ENCODE measurements at regions not wholly inside any gene's neighbourhood (a gene's known extent, or its start where the extent isn't known, plus 50 kb on each side); places are given as distances from the start of the nearest gene placed in this dataset.

DNA sequence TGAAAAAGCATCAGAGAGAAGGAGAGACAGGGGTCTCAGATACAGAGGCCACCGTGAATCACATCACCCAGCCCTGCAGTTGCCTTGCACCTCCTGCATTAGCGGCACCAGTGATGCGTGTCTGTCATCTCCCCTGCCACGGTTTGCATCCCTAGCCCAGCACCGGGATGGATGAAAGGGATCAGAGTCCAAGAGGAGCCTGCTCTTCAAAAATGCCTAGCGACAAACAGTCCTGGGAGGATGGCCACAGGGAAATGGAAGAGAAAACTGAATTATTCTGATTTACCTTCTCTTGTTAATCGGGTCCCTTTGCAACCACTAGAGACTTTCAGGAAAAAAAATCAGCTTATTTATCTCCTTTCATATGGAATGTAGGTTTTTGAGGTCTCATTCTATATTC, 495.6 kb upstream of the KIRREL3 start:
- Histone ChIP-seq H3K4me3 (ENCODE audit: low read depth in 2 of 2, low read length in 1 of 2) (no peak overlapping the region), H3K79me2 (ENCODE audit: insufficient read depth) (no peaks in the 10 kb centered on the region), H3K4me1 (ENCODE audit: control insufficient read depth in 1 of 2, insufficient read depth in 2 of 2, low read depth in 1 of 2, low read length in 1 of 2) (no peaks in the 10 kb centered on the region), H3K9me2 (no peaks in the 10 kb centered on the region), H3K9me3 (no peaks in the 10 kb centered on the region), H3K27ac (ENCODE audit: low read depth in 2 of 2, low read length in 1 of 2) (no peak overlapping the region), H2AFZ (ENCODE audit: low read depth) (no peak overlapping the region), H3K36me3 (replicated peaks in 1 of 2; ENCODE audit: control insufficient read depth in 1 of 2, insufficient read depth in 2 of 2, low read length in 1 of 2) (no peaks in the 10 kb centered on the region), H3K4me2 (no peak overlapping the region), H3K27me3 (ENCODE audit: insufficient read depth) (no peaks in the 10 kb centered on the region), H4K20me1 (ENCODE audit: insufficient read depth) (no peaks in the 10 kb centered on the region), H3K9ac (no peak overlapping the region), H3F3A (replicated peaks; ENCODE audit: insufficient read depth) (no peaks in the 10 kb centered on the region)
- POLR2A ChIA-PET = no interaction called here
- TF ChIP-seq TAF1 (IDR thresholded peaks at IDR 0.05; ENCODE audit: borderline replicate concordance, low read depth, low read length) (no peak), FOXJ3 (CRISPR knock-in tag; IDR thresholded peaks at IDR 0.05) (no peak), RCOR1 (IDR thresholded peaks at IDR 0.05; ENCODE audit: low read length) (no peak), SMC3 (IDR thresholded peaks at IDR 0.05; ENCODE audit: low read depth, low read length) (no peak), GATA2 (CRISPR knock-in tag; IDR thresholded peaks at IDR 0.05) (no peak)
- CTCF ChIA-PET = no interaction called here
- WGBS (ENCODE audit: low lambda C conversion rate) = 41% methylated on average over 7 of the region's 7 CpGs
- no peak for DNase-seq

DNA sequence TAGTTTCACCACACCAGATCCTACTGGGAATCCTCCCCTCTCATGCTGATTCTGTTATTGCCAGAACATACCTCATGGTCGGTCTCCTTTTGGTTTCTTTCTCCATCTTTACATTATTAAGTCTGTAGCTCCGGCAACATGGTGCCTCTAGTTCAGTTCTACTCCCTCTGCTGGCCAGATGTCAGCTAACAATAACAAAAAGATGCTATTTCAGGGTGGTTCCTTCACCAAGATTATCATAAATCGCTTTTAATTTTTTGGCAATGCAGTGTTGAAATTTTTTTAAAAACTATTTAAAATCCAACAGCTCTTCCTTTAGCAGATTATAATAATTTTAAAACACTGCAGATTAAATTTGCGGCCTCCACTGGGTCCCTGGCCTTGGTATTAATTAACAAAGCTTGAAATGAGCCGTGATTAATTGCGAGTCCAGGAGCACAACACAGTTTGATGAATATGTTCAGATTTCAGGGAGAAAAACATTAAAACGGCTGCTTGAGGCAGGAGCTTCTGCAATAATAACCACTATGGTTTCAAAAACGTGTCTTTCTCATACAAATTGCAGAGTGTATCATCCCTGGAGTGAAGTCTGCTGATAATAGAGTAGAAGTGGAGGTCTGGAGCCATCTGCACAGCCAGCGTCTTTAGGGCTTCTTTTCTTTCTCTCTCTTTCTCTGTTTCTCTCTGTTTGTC, 492.9 kb upstream of the KIRREL3 start:
- POLR2A ChIA-PET = no interaction called here
- TF ChIP-seq RAD21 (IDR thresholded peaks at IDR 0.05; ENCODE audit: low read length) (peak; percentile 67), FOSL2 (IDR thresholded peaks at IDR 0.05; ENCODE audit: borderline replicate concordance, low read depth) (no peak), SMC3 (IDR thresholded peaks at IDR 0.05; ENCODE audit: low read depth, low read length) (peak; percentile 46)
- TF ChIP-seq, protein P1, sequence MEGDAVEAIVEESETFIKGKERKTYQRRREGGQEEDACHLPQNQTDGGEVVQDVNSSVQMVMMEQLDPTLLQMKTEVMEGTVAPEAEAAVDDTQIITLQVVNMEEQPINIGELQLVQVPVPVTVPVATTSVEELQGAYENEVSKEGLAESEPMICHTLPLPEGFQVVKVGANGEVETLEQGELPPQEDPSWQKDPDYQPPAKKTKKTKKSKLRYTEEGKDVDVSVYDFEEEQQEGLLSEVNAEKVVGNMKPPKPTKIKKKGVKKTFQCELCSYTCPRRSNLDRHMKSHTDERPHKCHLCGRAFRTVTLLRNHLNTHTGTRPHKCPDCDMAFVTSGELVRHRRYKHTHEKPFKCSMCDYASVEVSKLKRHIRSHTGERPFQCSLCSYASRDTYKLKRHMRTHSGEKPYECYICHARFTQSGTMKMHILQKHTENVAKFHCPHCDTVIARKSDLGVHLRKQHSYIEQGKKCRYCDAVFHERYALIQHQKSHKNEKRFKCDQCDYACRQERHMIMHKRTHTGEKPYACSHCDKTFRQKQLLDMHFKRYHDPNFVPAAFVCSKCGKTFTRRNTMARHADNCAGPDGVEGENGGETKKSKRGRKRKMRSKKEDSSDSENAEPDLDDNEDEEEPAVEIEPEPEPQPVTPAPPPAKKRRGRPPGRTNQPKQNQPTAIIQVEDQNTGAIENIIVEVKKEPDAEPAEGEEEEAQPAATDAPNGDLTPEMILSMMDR (IDR thresholded peaks at IDR 0.05) = peak; percentile 47
- peak; percentile 34 for DNase-seq
- Histone ChIP-seq H4K20me1 (ENCODE audit: insufficient read depth) (no peaks in the 10 kb centered on the region), H3K9me3 (no peaks in the 10 kb centered on the region), H3K9ac (no peak overlapping the region), H3K79me2 (ENCODE audit: insufficient read depth) (no peaks in the 10 kb centered on the region), H3K27me3 (ENCODE audit: insufficient read depth) (no peaks in the 10 kb centered on the region), H3F3A (replicated peaks; ENCODE audit: insufficient read depth) (no peaks in the 10 kb centered on the region), H3K4me2 (no peak overlapping the region), H3K4me3 (ENCODE audit: low read depth in 2 of 2, low read length in 1 of 2) (peak overlapping the region in 1 of 2 experiments; percentile 17; a peak in 1 of 4 replicates), H3K36me3 (replicated peaks in 1 of 2; ENCODE audit: control insufficient read depth in 1 of 2, insufficient read depth in 2 of 2, low read length in 1 of 2) (no peaks in the 10 kb centered on the region), H2AFZ (ENCODE audit: low read depth) (no peak overlapping the region), H3K9me2 (no peaks in the 10 kb centered on the region), H3K27ac (ENCODE audit: low read depth in 2 of 2, low read length in 1 of 2) (no peak overlapping the region), H3K4me1 (ENCODE audit: control insufficient read depth in 1 of 2, insufficient read depth in 2 of 2, low read depth in 1 of 2, low read length in 1 of 2) (no peaks in the 10 kb centered on the region)
- 13% methylated on average over 9 of the region's 9 CpGs for WGBS (ENCODE audit: low lambda C conversion rate)
- CTCF ChIA-PET = interaction anchor here (0.6 to 2.1 kb wide), 40 partner anchors 8 to 1057 kb away, joined by 3 to 15 read pairs (median 4); no protein-coding TSS in a partner anchor

DNA sequence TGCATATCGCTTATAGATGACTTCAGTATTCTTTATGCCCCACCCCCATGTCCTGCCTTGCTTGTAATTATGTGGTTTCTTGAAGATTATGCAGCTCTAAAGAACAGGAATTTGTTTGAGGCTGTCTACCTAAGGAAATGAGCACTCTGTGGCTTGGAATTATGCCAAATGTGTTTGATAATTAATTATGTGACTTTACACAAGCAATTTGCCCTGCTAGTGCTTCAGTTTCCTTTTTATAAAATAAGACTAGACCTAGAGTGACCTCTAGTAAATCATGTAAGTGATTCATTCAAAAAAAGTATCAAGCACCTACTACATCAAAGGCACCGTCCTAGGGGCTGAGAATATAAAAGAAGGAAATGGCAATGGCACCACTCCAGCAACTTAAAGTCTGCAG, 491.5 kb upstream of the KIRREL3 start:
- Histone ChIP-seq H3K79me2 (ENCODE audit: insufficient read depth) (no peaks in the 10 kb centered on the region), H4K20me1 (ENCODE audit: insufficient read depth) (no peaks in the 10 kb centered on the region), H3K4me1 (ENCODE audit: control insufficient read depth in 1 of 2, insufficient read depth in 2 of 2, low read depth in 1 of 2, low read length in 1 of 2) (no peaks in the 10 kb centered on the region), H3K36me3 (replicated peaks in 1 of 2; ENCODE audit: control insufficient read depth in 1 of 2, insufficient read depth in 2 of 2, low read length in 1 of 2) (no peaks in the 10 kb centered on the region), H2AFZ (ENCODE audit: low read depth) (no peak overlapping the region), H3K9ac (no peak overlapping the region), H3K4me3 (ENCODE audit: low read depth in 2 of 2, low read length in 1 of 2) (no peak overlapping the region), H3K9me3 (no peaks in the 10 kb centered on the region), H3K27me3 (ENCODE audit: insufficient read depth) (no peaks in the 10 kb centered on the region), H3F3A (replicated peaks; ENCODE audit: insufficient read depth) (no peaks in the 10 kb centered on the region), H3K4me2 (no peak overlapping the region), H3K9me2 (no peaks in the 10 kb centered on the region), H3K27ac (ENCODE audit: low read depth in 2 of 2, low read length in 1 of 2) (no peak overlapping the region)
- ChIA-PET POLR2A (no interaction called here), CTCF (interaction anchor here (0.8 to 1.4 kb wide), 2 partner anchors 21 to 501 kb away, joined by 3 to 4 read pairs; no protein-coding TSS in a partner anchor)
- no peak for TF ChIP-seq POLR2AphosphoS5 (IDR thresholded peaks at IDR 0.05; ENCODE audit: low read depth, low read length)
- TF ChIP-seq YY1 (IDR thresholded peaks at IDR 0.05; ENCODE audit: low read depth) = no peak
- TF ChIP-seq CHD2 (IDR thresholded peaks at IDR 0.05; ENCODE audit: low read length, partially characterized antibody) = no peak
- TF ChIP-seq EP300 (IDR thresholded peaks at IDR 0.05; ENCODE audit: borderline replicate concordance in 1 of 2, low read depth in 1 of 2, low read length in 1 of 2) = no peak
- TF ChIP-seq EZH2phosphoT487 (IDR thresholded peaks at IDR 0.05; ENCODE audit: borderline replicate concordance, low read depth) = no peak
- TF ChIP-seq, protein P2, sequence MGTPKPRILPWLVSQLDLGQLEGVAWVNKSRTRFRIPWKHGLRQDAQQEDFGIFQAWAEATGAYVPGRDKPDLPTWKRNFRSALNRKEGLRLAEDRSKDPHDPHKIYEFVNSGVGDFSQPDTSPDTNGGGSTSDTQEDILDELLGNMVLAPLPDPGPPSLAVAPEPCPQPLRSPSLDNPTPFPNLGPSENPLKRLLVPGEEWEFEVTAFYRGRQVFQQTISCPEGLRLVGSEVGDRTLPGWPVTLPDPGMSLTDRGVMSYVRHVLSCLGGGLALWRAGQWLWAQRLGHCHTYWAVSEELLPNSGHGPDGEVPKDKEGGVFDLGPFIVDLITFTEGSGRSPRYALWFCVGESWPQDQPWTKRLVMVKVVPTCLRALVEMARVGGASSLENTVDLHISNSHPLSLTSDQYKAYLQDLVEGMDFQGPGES (IDR thresholded peaks at IDR 0.05; ENCODE audit: low read depth, low read length) = no peak
- TF ChIP-seq NRF1 (IDR thresholded peaks at IDR 0.05; ENCODE audit: low read depth, low read length) = no peak
- TF ChIP-seq GATA2 (CRISPR knock-in tag; IDR thresholded peaks at IDR 0.05) = no peak
- TF ChIP-seq SIN3A (IDR thresholded peaks at IDR 0.05; ENCODE audit: borderline replicate concordance, low read depth, low read length) = no peak
- WGBS (ENCODE audit: low lambda C conversion rate) = 24% methylated on average over 2 of the region's 2 CpGs
- no peak for DNase-seq

Measured in SK-N-SH (cell line).